Gastrocnemius medialis (tissue), 4 donors: ENCODE measurements at regions not wholly inside any gene's neighbourhood (a gene's known extent, or its start where the extent isn't known, plus 50 kb on each side); places are given as distances from the start of the nearest gene placed in this dataset.
"Not testable (repeated sequence)": the region's sequence is repeated elsewhere in the genome, so short reads cannot be mapped to it uniquely, and the experiment has no call there.

Source experiments
- ATAC-seq, 2 donors: fragments of 150-250 bp; one replicate each; pipeline ENCODE4 v1.9.1; 2016
- DNase-seq, 2 donors: peaks; one replicate each; pipeline ENCODE4 v3.0.0-alpha.2; 2019
- H3K27ac ChIP-seq, 4 donors: fragments of 200-600 bp; sonication (generic); 1 replicate in 1 of 4; 2 replicates in 3 of 4; pipeline ENCODE4 v1.5.1; 2016 to 2018; ENCODE audit warnings: mild to moderate bottlenecking in 2 of 4, moderate library complexity in 1 of 4
- H3K27me3 ChIP-seq, 3 donors: fragments of 200-600 bp; sonication (generic) in 2 of 3; 1 replicate in 1 of 3; 2 replicates in 2 of 3; pipeline versions ENCODE4 v1.5.1 to v1.6.0; 2016 to 2019; ENCODE audit warnings: mild to moderate bottlenecking in 1 of 3, moderate library complexity in 1 of 3
- H3K36me3 ChIP-seq, 2 donors: fragments of 200-600 bp; sonication (generic) in 1 of 2; one replicate each; pipeline ENCODE4 v1.5.1; 2017 to 2018
- H3K4me1 ChIP-seq, 2 donors: fragments of 200-600 bp; sonication (generic) in 1 of 2; one replicate each; pipeline ENCODE4 v1.5.1; 2016 to 2017; ENCODE audit warnings: mild to moderate bottlenecking in 2 of 2
- H3K4me3 ChIP-seq, 4 donors: fragments of 200-600 bp; sonication (generic) in 3 of 4; 1 replicate in 1 of 4; 2 replicates in 3 of 4; pipeline ENCODE4 v1.5.1; 2016 to 2019; ENCODE audit warnings: mild to moderate bottlenecking in 2 of 4
- H3K9me3 ChIP-seq, 3 donors: fragments of 200-600 bp; sonication (generic) in 2 of 3; 1 replicate in 1 of 3; 2 replicates in 2 of 3; pipeline ENCODE4 v1.5.1; 2016 to 2019
- POLR2A ChIP-seq, 2 donors: fragments of 450-650 bp; IDR thresholded peaks; one replicate each; pipeline ENCODE4 v1.6.1; 2017; ENCODE audit warnings: antibody characterized with exemption in 2 of 2, mild to moderate bottlenecking in 2 of 2, moderate library complexity in 2 of 2
- in situ Hi-C, 4 donors: fragments of 200-750 bp; cut with MboI; loops; one replicate each; pipeline versions ENCODE4 v1.15.0 to v1.8.0; 2017; ENCODE audit warnings: low sequenced_read_pairs in 4 of 4
- intact Hi-C: fragments of 100-400 bp; cut with DNase I; formaldehyde crosslinking; loops from one replicate; pipeline ENCODE4 v1.15.1; 2023; ENCODE audit warnings: low total_unique reads
- TF ChIP-seq, protein P1 (sequence below), 5 experiments: fragments of 450-650 bp in 3 of 5; fragments of 200-600 bp in 2 of 5; sonication (generic) in 2 of 5; IDR thresholded peaks in 4 of 5; conservative IDR thresholded peaks in 1 of 5; 1 replicate in 4 of 5; 2 replicates in 1 of 5; pipeline ENCODE4 v1.5.1; 2016 to 2019; ENCODE audit warnings: antibody characterized with exemption in 5 of 5, mild to moderate bottlenecking in 3 of 5, moderate library complexity in 3 of 5

DNA sequence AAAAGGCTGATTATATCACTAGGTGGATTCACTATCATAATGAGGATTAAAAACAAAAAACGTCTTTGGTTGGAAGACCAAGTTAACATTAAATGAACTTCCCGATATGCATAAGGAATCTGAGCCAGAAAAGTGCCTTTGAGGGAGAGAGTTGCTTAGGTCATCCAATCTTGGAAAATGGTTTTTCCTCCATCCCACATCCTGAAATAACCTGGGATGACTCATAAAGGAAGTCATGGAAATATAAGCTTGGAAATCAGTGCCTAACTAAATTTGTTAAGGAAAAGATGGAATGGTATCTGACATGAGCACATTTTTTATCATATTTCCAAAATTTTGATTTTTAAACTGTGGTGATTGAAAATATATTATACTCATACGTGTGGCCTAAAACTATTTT, 66.0 kb downstream of the KBTBD8 start:
- no peak for TF ChIP-seq POLR2A (IDR thresholded peaks at IDR 0.05)
- TF ChIP-seq, protein P1, sequence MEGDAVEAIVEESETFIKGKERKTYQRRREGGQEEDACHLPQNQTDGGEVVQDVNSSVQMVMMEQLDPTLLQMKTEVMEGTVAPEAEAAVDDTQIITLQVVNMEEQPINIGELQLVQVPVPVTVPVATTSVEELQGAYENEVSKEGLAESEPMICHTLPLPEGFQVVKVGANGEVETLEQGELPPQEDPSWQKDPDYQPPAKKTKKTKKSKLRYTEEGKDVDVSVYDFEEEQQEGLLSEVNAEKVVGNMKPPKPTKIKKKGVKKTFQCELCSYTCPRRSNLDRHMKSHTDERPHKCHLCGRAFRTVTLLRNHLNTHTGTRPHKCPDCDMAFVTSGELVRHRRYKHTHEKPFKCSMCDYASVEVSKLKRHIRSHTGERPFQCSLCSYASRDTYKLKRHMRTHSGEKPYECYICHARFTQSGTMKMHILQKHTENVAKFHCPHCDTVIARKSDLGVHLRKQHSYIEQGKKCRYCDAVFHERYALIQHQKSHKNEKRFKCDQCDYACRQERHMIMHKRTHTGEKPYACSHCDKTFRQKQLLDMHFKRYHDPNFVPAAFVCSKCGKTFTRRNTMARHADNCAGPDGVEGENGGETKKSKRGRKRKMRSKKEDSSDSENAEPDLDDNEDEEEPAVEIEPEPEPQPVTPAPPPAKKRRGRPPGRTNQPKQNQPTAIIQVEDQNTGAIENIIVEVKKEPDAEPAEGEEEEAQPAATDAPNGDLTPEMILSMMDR (IDR thresholded peaks at IDR 0.05 in 4 of 5, conservative IDR thresholded peaks at IDR 0.05 in 1 of 5) = no peak
- no peaks in the 10 kb centered on the region for H3K9me3 ChIP-seq
- no peaks in the 10 kb centered on the region for H3K27me3 ChIP-seq
- no peaks in the 10 kb centered on the region for H3K36me3 ChIP-seq
- intact Hi-C loops = no loop called here
- ATAC-seq (no peak), DNase-seq (no peak)
- no peak overlapping the region for H3K4me3 ChIP-seq
- H3K27ac ChIP-seq = no peak overlapping the region
- no peaks in the 10 kb centered on the region for H3K4me1 ChIP-seq
- in situ Hi-C loops = no loop called here

DNA sequence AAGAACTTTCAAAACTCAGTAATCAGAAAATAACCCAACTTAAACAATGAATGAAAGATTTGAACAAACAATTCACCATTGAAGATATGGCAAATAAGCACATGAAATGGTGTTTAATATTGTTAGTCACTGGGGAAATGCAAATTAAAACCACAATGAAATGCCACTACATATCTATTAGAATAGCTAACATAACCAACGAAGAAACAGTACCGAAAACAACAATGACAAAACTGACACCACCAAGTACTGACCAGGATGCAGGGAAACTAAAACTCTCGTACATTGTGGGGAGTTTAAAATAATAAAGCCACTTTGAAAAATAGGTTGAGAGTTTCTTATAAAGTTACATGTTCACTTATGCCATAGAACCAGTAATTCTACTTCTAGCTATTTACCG, 69.1 kb downstream of the KBTBD8 start:
- Histone ChIP-seq H3K36me3 (no peaks in the 10 kb centered on the region), H3K4me3 (no peak overlapping the region), H3K4me1 (no peaks in the 10 kb centered on the region), H3K27me3 (no peaks in the 10 kb centered on the region), H3K9me3 (no peaks in the 10 kb centered on the region), H3K27ac (no peak overlapping the region)
- intact Hi-C loops = no loop called here
- in situ Hi-C loops = no loop called here
- no peak for TF ChIP-seq POLR2A (IDR thresholded peaks at IDR 0.05)
- TF ChIP-seq, protein P1 (IDR thresholded peaks at IDR 0.05 in 4 of 5, conservative IDR thresholded peaks at IDR 0.05 in 1 of 5) = no peak
- no peak for DNase-seq
- ATAC-seq = no peak

DNA sequence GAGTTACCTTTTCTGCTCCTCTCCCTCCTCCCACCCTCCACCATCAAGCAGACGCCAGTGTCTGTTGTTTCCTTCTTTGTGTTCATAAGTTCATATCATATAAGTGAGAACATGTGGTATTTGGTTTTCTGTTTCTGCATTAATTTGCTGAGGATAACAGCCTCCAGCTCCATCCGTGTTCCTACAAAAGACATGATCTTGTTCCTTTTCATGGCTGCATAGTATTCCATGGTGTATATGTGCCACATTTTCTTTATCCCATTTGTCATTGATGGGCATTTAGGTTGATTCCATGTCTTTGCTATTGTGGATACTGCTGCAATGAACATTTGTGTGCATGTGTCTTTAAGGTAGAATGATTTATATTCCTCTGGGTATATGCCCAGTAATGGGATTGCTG, 74.5 kb downstream of the KBTBD8 start:
- in situ Hi-C loops, H3K4me3 ChIP-seq, intact Hi-C loops, H3K36me3 ChIP-seq, H3K9me3 ChIP-seq, DNase-seq, H3K27me3 ChIP-seq, H3K27ac ChIP-seq, ATAC-seq, H3K4me1 ChIP-seq: not testable (repeated sequence)

DNA sequence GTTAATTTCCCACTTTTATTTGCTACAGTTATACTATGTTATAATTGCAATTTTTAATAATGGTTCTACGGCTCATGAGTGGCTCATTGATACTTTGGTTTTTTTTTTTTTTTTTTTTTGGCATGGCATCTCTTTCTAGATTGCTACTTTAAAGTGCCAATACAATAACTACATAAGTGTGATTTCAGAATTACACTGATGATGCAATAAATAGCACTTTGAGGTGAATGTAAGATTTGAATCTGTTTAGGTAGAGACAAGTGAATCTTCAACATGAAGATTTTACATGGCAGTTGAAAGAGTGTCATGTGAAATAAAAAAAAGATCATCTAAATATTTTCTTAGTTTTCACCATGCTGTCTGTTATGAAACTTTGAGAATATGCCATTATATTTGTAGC, 75.7 kb downstream of the KBTBD8 start:
- DNase-seq = no peak
- no peaks in the 10 kb centered on the region for H3K9me3 ChIP-seq
- TF ChIP-seq, protein P1 (IDR thresholded peaks at IDR 0.05 in 4 of 5, conservative IDR thresholded peaks at IDR 0.05 in 1 of 5) = no peak
- TF ChIP-seq POLR2A (IDR thresholded peaks at IDR 0.05) = no peak
- H3K4me1 ChIP-seq = no peaks in the 10 kb centered on the region
- no peak overlapping the region for H3K4me3 ChIP-seq
- no peaks in the 10 kb centered on the region for H3K36me3 ChIP-seq
- no peaks in the 10 kb centered on the region for H3K27me3 ChIP-seq
- in situ Hi-C loops (no loop called here), intact Hi-C loops (no loop called here)
- H3K27ac ChIP-seq = no peak overlapping the region
- no peak for ATAC-seq

DNA sequence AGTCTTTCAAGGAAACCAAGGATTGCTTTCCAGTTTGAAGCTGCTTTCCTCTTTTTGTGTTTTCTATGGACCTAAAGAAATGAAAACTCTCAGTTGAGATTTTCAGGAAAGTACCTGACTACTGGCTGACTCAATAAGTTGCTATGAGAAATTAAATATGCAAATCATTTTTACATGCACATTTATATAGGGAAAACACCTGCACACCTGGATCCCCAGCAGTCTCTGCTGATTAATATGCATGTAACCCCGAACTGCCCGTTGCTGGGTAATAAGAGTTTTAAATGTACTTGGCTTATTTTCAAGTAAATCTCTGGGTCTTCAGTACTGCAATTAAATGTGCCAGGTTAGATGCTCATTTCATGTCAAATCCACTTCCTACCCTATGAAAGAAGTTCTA, 77.2 kb downstream of the KBTBD8 start:
- no peak overlapping the region for H3K4me3 ChIP-seq
- DNase-seq (no peak), ATAC-seq (no peak)
- TF ChIP-seq POLR2A (IDR thresholded peaks at IDR 0.05) = no peak
- TF ChIP-seq, protein P1 (IDR thresholded peaks at IDR 0.05 in 4 of 5, conservative IDR thresholded peaks at IDR 0.05 in 1 of 5) = no peak
- intact Hi-C loops (no loop called here), in situ Hi-C loops (no loop called here)
- H3K9me3 ChIP-seq = no peaks in the 10 kb centered on the region
- no peak overlapping the region for H3K27ac ChIP-seq
- no peaks in the 10 kb centered on the region for H3K4me1 ChIP-seq
- no peaks in the 10 kb centered on the region for H3K27me3 ChIP-seq
- no peaks in the 10 kb centered on the region for H3K36me3 ChIP-seq
